ENCODE measurements at regions not wholly inside any gene's neighbourhood (a gene's known extent, or its start where the extent isn't known, plus 50 kb on each side); places are given as distances from the start of the nearest gene placed in this dataset.

DNA sequence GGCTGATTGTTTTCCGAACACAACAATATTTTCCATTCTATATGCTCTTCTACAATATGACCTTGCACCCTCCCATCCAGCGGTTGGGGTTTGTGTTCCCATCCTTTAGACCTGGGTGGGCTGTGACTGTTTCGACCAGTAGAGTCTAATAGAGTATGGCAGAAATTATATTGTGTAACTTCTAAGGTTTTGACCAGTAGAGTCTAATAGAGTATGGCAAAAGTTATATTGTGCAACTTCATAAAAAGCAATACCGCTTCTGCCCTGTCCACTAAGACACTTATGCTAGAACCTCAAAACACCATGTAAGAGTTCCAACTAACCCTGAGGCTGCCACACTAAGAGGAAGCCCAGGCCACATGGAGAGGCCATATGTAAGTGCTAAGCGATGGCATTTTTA lies 719.7 kb upstream of the TBX3 start:
- no peak for TF ChIP-seq POLR2AphosphoS5 (IDR thresholded peaks at IDR 0.05; ENCODE audit: low read depth, low read length)
- TF ChIP-seq EZH2 (IDR thresholded peaks at IDR 0.05), result no peak
- TF ChIP-seq POLR2A (IDR thresholded peaks at IDR 0.05; ENCODE audit: borderline replicate concordance, extremely low read depth, insufficient read depth, insufficient read length), result no peak

Data from HCT116 (cell line).